ENCODE measurements at regions not wholly inside any gene's neighbourhood (a gene's known extent, or its start where the extent isn't known, plus 50 kb on each side); places are given as distances from the start of the nearest gene placed in this dataset.

GRCh38 chr22:34688825-34689224 lies 377.1 kb upstream of the ISX start:
- CTCF ChIA-PET: no interaction called here
- POLR2A ChIA-PET: no interaction called here
- Mint-ChIP-seq H3K27me3 (no peaks in the 10 kb centered on the region), H3K4me1 (ENCODE audit: low read depth) (no peaks in the 10 kb centered on the region), H3K9me3 (no peaks in the 10 kb centered on the region), H3K36me3 (no peaks in the 10 kb centered on the region), H3K4me3 (no peak overlapping the region), H3K27ac (no peak overlapping the region)
- intact Hi-C loops (cut with micrococcal nuclease): no loop called here
- DNase-seq: no peak

GRCh38 chr22:34696557-34696956 lies 369.4 kb upstream of the ISX start:
- Mint-ChIP-seq H3K36me3 (no peaks in the 10 kb centered on the region), H3K4me3 (no peak overlapping the region), H3K27ac (no peak overlapping the region), H3K9me3 (no peaks in the 10 kb centered on the region), H3K4me1 (ENCODE audit: low read depth) (no peaks in the 10 kb centered on the region), H3K27me3 (no peaks in the 10 kb centered on the region)
- no peak for DNase-seq
- CTCF ChIA-PET: no interaction called here
- POLR2A ChIA-PET: no interaction called here
- intact Hi-C loops (cut with micrococcal nuclease): no loop called here

- intact Hi-C loops (cut with micrococcal nuclease): no loop called here
- Mint-ChIP-seq H3K4me1 (ENCODE audit: low read depth) (no peaks in the 10 kb centered on the region), H3K27ac (no peak overlapping the region), H3K4me3 (no peak overlapping the region), H3K36me3 (no peaks in the 10 kb centered on the region), H3K27me3 (no peaks in the 10 kb centered on the region), H3K9me3 (no peaks in the 10 kb centered on the region)
- POLR2A ChIA-PET: no interaction called here
- CTCF ChIA-PET: no interaction called here
- DNase-seq: no peak
Measured at GRCh38 chr22:34702279-34702678, 363.7 kb upstream of the ISX start.

- Mint-ChIP-seq H3K36me3 (no peaks in the 10 kb centered on the region), H3K27me3 (no peaks in the 10 kb centered on the region), H3K4me3 (no peak overlapping the region), H3K27ac (no peak overlapping the region), H3K4me1 (ENCODE audit: low read depth) (no peaks in the 10 kb centered on the region), H3K9me3 (no peaks in the 10 kb centered on the region)
- no peak for DNase-seq
- intact Hi-C loops (cut with micrococcal nuclease): no loop called here
- ChIA-PET POLR2A (no interaction called here), CTCF (no interaction called here)
Measured at GRCh38 chr22:34709641-34710040, 356.3 kb upstream of the ISX start.

- Mint-ChIP-seq H3K36me3 (no peaks in the 10 kb centered on the region), H3K27me3 (peaks cover 2% of the 10 kb centered on the region), H3K4me1 (ENCODE audit: low read depth) (no peaks in the 10 kb centered on the region), H3K27ac (no peak overlapping the region), H3K9me3 (peaks cover 30% of the 10 kb centered on the region), H3K4me3 (no peak overlapping the region)
- CTCF ChIA-PET: no interaction called here
- DNase-seq: no peak
- POLR2A ChIA-PET: no interaction called here
- intact Hi-C loops (cut with micrococcal nuclease): no loop called here
Measured at GRCh38 chr22:34722901-34723300, 343.1 kb upstream of the ISX start.

- Mint-ChIP-seq H3K27ac (no peak overlapping the region), H3K9me3 (peaks cover 11% of the 10 kb centered on the region), H3K27me3 (no peaks in the 10 kb centered on the region), H3K36me3 (no peaks in the 10 kb centered on the region), H3K4me1 (ENCODE audit: low read depth) (no peaks in the 10 kb centered on the region), H3K4me3 (no peak overlapping the region)
- POLR2A ChIA-PET: interaction anchor here (0.9 kb wide), 1 partner anchor 16 kb away, joined by 3 read pairs; no protein-coding TSS in a partner anchor
- DNase-seq: no peak
- CTCF ChIA-PET: no interaction called here
- intact Hi-C loops (cut with micrococcal nuclease): no loop called here
Measured at GRCh38 chr22:34736081-34736480, 329.9 kb upstream of the ISX start.

- POLR2A ChIA-PET: no interaction called here
- Mint-ChIP-seq H3K27me3 (no peaks in the 10 kb centered on the region), H3K27ac (no peak overlapping the region), H3K4me3 (no peak overlapping the region), H3K9me3 (peaks cover 10% of the 10 kb centered on the region), H3K36me3 (no peaks in the 10 kb centered on the region), H3K4me1 (ENCODE audit: low read depth) (no peaks in the 10 kb centered on the region)
- DNase-seq: no peak
- intact Hi-C loops (cut with micrococcal nuclease): no loop called here
- CTCF ChIA-PET: no interaction called here
Measured at GRCh38 chr22:34738661-34739400, 327.1 kb upstream of the ISX start.

GRCh38 chr22:34743110-34743751 lies 322.7 kb upstream of the ISX start:
- no peak for DNase-seq
- ChIA-PET POLR2A (no interaction called here), CTCF (no interaction called here)
- Mint-ChIP-seq H3K4me3 (no peak overlapping the region), H3K4me1 (ENCODE audit: low read depth) (no peaks in the 10 kb centered on the region), H3K9me3 (no peaks in the 10 kb centered on the region), H3K36me3 (no peaks in the 10 kb centered on the region), H3K27ac (no peak overlapping the region), H3K27me3 (no peaks in the 10 kb centered on the region)
- intact Hi-C loops (cut with micrococcal nuclease): no loop called here

- ChIA-PET CTCF (no interaction called here), POLR2A (no interaction called here)
- intact Hi-C loops (cut with micrococcal nuclease): no loop called here
- no peak overlapping the region for H3K27ac Mint-ChIP-seq
- H3K27me3 Mint-ChIP-seq: peaks cover 2% of the 10 kb centered on the region
- H3K4me3 Mint-ChIP-seq: no peak overlapping the region
- no peaks in the 10 kb centered on the region for H3K4me1 Mint-ChIP-seq (ENCODE audit: low read depth)
- DNase-seq: no peak
- H3K36me3 Mint-ChIP-seq: no peaks in the 10 kb centered on the region
- no peaks in the 10 kb centered on the region for H3K9me3 Mint-ChIP-seq
Measured at GRCh38 chr22:34760276-34761008, 305.5 kb upstream of the ISX start.

- Mint-ChIP-seq H3K4me3 (no peak overlapping the region), H3K9me3 (no peaks in the 10 kb centered on the region), H3K4me1 (ENCODE audit: low read depth) (no peaks in the 10 kb centered on the region), H3K27me3 (peaks cover 2% of the 10 kb centered on the region), H3K36me3 (no peaks in the 10 kb centered on the region), H3K27ac (no peak overlapping the region)
- intact Hi-C loops (cut with micrococcal nuclease): no loop called here
- POLR2A ChIA-PET: no interaction called here
- DNase-seq: no peak
- CTCF ChIA-PET: no interaction called here
Measured at GRCh38 chr22:34761111-34761510, 304.8 kb upstream of the ISX start.

- intact Hi-C loops (cut with micrococcal nuclease): no loop called here
- Mint-ChIP-seq H3K9me3 (no peaks in the 10 kb centered on the region), H3K36me3 (no peaks in the 10 kb centered on the region), H3K4me3 (no peak overlapping the region), H3K4me1 (ENCODE audit: low read depth) (no peaks in the 10 kb centered on the region), H3K27me3 (peaks cover 2% of the 10 kb centered on the region), H3K27ac (no peak overlapping the region)
- POLR2A ChIA-PET: no interaction called here
- no peak for DNase-seq
- CTCF ChIA-PET: no interaction called here
Measured at GRCh38 chr22:34763496-34763895, 302.5 kb upstream of the ISX start.

- Mint-ChIP-seq H3K9me3 (no peaks in the 10 kb centered on the region), H3K27me3 (peaks cover 2% of the 10 kb centered on the region), H3K27ac (no peak overlapping the region), H3K4me1 (ENCODE audit: low read depth) (no peaks in the 10 kb centered on the region), H3K36me3 (no peaks in the 10 kb centered on the region), H3K4me3 (no peak overlapping the region)
- DNase-seq: no peak
- CTCF ChIA-PET: no interaction called here
- POLR2A ChIA-PET: no interaction called here
- intact Hi-C loops (cut with micrococcal nuclease): no loop called here
Measured at GRCh38 chr22:34765115-34765514, 300.8 kb upstream of the ISX start.

- H3K27me3 Mint-ChIP-seq: peaks cover 2% of the 10 kb centered on the region
Measured at GRCh38 chr22:34769361-34769760, 296.6 kb upstream of the ISX start.

More at GRCh38 chr22:34769361-34769760, 296.6 kb upstream of the ISX start:
- Mint-ChIP-seq H3K9me3 (no peaks in the 10 kb centered on the region), H3K36me3 (no peaks in the 10 kb centered on the region), H3K27ac (no peak overlapping the region), H3K4me1 (ENCODE audit: low read depth) (no peaks in the 10 kb centered on the region), H3K4me3 (no peak overlapping the region)
- POLR2A ChIA-PET: no interaction called here
- intact Hi-C loops (cut with micrococcal nuclease): no loop called here
- no peak for DNase-seq
- CTCF ChIA-PET: no interaction called here
